ENCODE measurements at regions not wholly inside any gene's neighbourhood (a gene's known extent, or its start where the extent isn't known, plus 50 kb on each side); places are given as distances from the start of the nearest gene placed in this dataset.

DNA sequence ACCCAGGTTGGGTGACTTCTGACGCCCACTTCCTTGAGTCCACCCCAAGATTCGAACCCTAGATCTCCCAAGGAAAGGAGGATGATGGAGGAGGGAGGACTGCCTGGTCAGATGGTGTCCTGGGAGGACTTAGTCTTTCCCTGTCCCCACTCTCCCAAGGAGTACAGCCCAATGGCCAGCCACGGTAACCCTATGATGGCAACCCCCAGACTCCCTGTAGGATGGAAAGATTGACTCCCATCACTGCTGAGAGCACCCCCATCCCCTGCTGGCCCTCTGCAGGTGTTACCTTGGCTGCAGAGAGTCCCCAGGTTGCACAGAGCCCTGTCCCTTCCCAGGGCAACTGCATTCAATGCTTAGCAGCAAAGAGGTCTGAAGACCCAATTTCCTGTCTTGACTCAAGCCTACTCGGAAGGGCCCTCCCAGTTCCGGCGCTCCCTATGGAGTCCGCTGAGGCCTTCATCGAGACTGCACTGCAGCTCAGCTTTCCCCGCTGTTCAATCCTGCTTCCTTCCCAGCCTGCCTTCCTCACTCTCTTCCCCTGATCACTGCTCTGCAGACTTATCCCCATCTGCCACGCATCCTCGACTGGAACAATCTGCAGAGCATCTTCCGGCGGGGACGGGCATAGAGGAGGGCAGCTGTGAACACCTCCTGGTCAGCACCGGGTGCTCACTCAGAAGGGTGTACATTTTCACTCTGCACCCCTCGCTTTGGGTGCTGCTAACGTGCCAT, 50.8 kb upstream of the OCM2 start:
- no peak for DNase-seq

DNA sequence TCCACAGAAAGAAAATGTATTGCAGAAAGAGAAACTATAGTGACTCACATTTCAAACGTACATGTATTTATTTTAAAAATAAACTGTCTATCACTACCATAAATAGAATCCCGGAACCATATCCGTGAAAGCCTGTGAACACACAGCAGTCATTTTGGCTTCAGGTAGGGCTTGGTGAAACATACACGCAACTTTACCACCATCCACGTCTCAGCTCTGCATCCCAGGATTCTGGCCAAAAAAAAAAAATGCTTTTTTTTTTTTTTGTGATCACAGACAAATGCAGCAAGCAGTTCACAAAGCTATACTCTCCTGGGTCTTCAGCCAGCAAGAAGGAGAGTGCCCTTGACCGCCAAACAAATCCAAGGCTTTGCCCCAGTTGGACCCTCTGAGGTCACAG, 56.8 kb upstream of the OCM2 start:
- no peak for DNase-seq

DNA sequence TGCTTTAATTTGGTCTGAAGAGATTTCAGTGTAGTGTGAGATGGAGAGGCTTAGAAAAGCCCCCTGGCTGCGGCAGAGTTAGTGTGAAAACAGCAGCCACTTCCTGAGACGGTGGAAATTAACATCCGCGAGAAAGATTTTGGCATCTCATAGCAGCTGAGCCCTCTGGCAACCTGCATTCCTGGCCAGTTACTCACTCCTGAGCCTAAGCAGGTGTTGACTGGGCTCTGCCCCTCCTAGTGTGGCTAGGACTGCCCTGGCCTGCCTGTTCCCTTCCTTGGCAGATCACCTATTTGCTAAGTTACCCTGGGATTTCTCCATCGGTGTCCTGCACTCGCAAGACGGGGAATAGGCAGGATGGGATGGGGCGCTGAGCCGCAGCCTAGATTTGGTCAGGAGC, 57.6 kb upstream of the LMTK2 start:
- no peak for DNase-seq

DNA sequence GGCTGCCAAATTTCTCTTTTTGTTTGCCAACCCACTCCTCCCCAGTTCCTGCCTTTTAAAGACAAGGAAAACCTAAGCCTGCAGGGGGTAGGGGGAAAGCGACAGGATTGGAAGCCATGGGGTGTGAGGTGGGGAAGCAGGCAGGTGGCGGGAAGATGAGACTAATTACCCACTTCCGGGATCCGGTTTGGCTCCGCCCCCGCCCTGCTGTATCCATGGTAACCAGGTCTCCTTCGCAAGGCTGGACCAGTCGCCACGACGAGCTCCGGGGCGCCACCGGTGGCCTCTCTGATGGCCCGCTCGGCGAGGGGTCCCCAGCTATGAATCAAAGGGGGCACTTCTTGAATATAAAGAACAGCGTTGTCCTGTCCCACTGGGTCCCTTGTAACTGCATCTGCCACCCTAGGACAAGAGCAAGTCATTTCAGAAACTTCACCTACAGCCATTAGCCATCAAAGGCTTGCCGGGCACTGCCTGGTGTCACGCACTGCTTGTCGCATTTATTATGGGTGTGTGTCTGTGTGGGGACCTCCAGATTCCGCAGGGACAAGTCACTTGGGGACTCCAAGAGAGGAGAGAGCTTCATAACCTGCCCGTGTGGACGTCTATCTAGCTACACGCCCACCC, 55.4 kb upstream of the LMTK2 start:
- peak; percentile 51 for DNase-seq

DNA sequence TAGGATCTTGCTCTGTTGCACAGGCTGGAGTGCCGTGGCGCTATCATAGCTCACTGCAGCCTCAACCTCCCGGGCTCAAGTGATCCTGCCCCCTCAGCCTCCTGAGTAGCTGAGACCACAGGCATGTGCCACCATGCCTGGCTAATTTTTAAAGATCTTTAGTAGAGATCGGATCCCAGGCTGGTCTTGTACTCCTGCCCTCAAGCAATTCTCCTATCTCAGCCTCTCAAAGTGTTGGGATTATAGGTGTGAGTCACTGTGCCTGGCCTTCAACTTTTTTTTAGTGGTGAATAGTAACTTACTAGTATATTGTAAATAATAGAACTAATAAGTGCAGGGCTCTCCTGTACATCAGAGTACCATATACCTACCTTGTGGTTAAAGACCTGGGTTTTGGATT, 52.1 kb upstream of the LMTK2 start:
- DNase-seq = no peak

DNA sequence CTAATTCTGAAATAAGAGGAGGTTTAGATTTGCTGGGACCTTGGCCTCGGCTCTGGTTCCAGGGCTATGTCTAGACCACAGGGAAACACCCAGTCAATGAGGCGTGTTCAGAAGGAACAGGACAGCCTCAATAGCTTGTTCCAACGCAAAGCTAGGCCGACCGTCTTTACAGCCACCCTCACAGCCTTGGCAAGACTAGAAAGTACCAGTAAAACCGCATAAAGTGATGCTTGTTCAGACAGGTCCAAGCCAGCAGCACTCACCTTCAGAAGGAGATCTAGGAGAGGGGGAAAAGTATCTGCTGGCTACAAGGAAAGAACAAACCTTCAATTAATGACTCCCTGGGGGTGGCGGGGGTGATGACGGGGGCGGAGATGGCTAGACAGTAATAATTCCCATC, 50.1 kb upstream of the LMTK2 start:
- no peak for DNase-seq

All from activated CD4-positive, alpha-beta T cell treated with anti-CD3 and anti-CD28 coated beads, Interleukin-2, amount 50 U/mL, for 16 hours (primary cell).